ENCODE measurements at regions not wholly inside any gene's neighbourhood (a gene's known extent, or its start where the extent isn't known, plus 50 kb on each side); places are given as distances from the start of the nearest gene placed in this dataset.

- DNase-seq = no peak
- intact Hi-C loops (cut with DNase I) = no loop called here
These were observed 65.7 kb downstream of the TMEM18 start for GRCh38 chr2:611519-611918.

DNA sequence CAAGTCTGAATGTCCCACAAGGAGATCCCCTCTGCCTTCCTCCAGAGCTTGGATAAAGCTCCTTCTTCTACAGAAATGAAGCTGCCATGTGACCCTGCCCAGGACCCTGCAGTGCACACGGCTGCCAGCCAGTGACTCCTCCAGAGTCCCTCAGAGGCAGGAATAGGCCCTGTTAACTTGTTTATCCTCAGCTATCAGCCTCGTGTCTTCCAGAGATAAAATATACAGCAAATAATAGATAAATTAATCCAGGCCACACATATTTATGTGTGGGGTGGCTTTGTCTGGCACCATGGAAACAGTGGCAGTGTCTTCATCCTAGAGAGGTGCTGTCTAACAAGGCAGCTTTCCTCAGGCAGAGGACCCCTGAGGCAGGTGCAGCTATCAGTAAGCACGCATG is 66.7 kb downstream of the TMEM18 start:
- no peak for DNase-seq
- intact Hi-C loops (cut with DNase I) = no loop called here

DNA sequence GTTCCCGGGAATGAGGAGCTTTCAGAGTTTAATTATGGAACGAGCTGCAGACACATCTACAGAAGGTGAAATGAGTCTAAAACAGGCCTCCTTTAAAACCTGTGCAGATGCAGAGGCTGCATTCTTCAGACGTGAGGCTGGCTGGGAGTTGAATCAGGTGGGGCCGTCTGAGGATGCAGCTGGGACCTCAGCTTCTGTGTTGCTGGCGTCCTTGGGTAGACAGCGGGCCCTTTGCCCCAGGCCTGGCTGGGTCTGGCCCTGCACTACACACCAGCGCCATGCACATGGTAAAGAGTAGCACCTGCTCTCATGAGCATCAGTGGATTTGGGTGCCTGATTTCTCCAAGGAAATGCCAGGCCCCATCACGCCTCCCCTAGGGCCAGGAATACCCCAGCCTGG is 67.3 kb downstream of the TMEM18 start:
- DNase-seq = no peak
- intact Hi-C loops (cut with DNase I) = no loop called here

GRCh38 chr2:609449-609848 is 67.8 kb downstream of the TMEM18 start:
- DNase-seq = no peak
- intact Hi-C loops (cut with DNase I) = no loop called here

GRCh38 chr2:608711-609110 is 68.5 kb downstream of the TMEM18 start:
- intact Hi-C loops (cut with DNase I) = no loop called here
- DNase-seq = no peak

GRCh38 chr2:608297-608696 is 68.9 kb downstream of the TMEM18 start:
- intact Hi-C loops (cut with DNase I) = no loop called here
- no peak for DNase-seq

DNA sequence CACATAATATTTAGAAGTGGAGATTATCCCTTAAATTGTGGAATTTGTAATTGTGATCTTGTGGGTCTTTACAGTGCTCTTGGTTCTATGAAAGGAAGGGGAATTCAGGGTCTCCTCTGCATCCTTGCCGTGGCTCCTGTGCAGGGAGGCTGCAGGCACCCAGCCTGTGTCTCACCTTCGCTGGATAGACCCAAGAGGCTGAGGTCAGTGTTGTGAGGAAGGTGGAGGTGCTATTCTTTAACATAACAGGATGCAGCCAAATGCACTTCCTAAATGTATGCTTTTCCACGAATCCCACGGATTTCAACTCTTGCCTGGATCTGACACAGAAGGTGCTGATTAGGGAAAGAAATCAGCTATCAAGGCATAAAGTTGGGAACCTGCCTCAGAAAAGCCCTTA is 69.5 kb downstream of the TMEM18 start:
- intact Hi-C loops (cut with DNase I) = no loop called here
- no peak for DNase-seq

- intact Hi-C loops (cut with DNase I) = no loop called here
- DNase-seq = no peak
These were observed 70.0 kb downstream of the TMEM18 start for GRCh38 chr2:607172-607571.

GRCh38 chr2:605674-606608 is 71.3 kb downstream of the TMEM18 start:
- intact Hi-C loops (cut with DNase I) = no loop called here
- peak in 1 of 10 donors; percentile 60 for DNase-seq

- DNase-seq = no peak
- intact Hi-C loops (cut with DNase I) = no loop called here
These were observed 72.2 kb downstream of the TMEM18 start for GRCh38 chr2:604854-605524.

- intact Hi-C loops (cut with DNase I) = no loop called here
These were observed 72.8 kb downstream of the TMEM18 start for GRCh38 chr2:604385-604784.

GRCh38 chr2:603869-604268 is 73.3 kb downstream of the TMEM18 start:
- DNase-seq = peak in 2 of 10 donors; percentile 50 to 85
- intact Hi-C loops (cut with DNase I) = no loop called here

More at GRCh38 chr2:604385-604784, 72.8 kb downstream of the TMEM18 start:
- peak in 1 of 10 donors; percentile 54 for DNase-seq

DNA sequence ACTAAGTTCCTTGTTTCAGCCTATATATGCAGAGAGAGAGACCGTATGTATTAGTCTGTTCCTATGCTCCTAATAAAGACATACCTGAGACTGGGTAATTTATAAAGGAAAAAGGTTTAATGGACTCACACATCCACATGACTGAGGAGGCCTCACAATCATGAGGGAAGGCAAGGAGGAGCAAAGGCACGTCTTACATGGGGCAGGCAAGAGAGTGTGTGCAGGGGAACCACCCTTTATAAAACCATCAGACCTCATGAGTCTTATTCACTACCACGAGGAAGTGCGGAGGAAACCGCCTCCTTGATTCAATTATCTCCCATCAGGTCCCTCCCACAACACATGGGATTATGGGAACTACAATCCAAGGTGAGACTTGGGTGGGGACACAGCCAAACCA is 73.8 kb downstream of the TMEM18 start:
- DNase-seq = no peak
- intact Hi-C loops (cut with DNase I) = no loop called here

DNA sequence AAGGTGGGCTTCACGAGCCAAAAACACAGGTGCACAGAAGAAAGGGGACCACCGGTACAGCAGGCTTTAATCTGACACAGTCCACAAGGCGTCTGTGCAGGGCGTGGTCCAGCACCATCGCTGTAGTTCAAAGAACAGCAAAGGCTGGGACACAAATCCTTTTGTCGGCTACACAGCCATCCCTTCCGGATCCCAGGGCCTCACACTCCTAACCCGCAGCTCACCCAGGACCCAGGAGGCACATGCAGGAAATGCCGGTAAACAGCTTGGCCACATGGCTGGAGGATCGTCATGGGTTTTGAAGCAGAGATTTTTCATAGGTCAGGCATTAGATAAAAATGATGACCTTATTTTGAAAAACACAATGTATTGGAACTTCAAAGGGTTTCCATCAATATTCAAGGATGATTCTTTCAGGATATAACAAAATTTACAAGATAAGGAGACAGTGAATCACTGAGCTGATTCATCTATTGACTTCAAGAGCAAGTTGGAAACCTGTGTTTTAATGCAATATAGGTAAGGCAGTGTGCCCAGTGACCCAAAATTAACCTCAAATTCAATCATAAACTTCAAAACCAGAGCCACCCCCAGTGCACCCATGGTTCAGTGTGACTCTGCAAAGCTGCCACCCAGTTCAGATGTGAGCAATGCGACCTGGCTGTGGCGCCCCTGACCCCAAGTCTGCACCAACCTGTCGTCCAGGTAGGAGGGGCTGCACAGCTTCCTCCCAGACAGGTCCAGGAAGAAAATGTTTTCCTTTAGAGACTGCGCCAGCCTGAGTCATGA is 74.4 kb downstream of the TMEM18 start:
- intact Hi-C loops (cut with DNase I) = no loop called here
- no peak for DNase-seq

DNA sequence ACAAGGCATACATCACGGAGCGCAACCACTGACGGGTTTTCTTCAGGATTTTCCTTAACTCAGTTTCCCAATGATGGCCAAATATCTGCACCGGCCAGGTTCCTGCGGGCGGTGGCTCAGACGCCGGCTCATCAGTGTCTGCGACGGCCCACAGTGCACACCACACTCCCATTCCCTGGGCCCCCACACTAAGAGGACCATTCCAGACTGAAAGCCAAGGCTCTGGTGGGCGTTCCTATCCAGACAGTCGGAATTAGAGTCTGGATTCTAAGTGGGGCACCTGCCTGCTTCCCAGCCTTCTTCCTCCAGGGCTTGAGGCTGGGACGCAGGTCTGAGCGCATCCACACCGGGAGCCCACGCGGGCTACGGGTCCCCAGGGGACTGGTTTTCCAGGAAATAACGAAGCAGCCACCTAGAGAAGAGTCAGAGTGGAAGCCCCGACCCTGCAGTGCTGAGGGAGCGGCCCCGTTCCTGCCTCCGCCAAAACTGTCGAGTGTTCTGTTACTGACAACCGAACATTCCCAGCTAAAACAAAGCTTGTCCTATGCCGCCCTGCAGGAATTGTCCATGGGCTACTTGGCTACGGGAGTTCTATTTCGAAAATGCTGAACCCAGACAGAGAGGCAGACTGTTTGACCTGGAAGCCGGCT is 75.3 kb downstream of the TMEM18 start:
- intact Hi-C loops (cut with DNase I) = no loop called here
- DNase-seq = no peak

DNA sequence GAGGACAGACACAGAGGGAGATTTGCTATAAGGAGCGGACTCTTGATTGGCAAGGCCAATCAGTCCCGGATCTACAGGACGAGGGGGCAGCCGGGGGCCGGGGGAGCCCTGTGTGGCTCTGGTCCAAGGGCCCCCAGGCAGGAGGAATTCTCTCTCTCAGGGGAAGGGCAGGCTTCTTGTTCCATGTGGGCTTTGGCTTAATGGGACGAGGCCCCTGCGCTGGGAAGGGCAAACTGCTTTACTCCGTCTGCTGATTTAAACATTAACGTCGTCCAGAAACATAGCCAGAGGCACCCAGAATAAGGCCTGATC is 75.9 kb downstream of the TMEM18 start:
- intact Hi-C loops (cut with DNase I) = no loop called here
- peak in 2 of 10 donors; percentile 45 to 54 for DNase-seq

DNA sequence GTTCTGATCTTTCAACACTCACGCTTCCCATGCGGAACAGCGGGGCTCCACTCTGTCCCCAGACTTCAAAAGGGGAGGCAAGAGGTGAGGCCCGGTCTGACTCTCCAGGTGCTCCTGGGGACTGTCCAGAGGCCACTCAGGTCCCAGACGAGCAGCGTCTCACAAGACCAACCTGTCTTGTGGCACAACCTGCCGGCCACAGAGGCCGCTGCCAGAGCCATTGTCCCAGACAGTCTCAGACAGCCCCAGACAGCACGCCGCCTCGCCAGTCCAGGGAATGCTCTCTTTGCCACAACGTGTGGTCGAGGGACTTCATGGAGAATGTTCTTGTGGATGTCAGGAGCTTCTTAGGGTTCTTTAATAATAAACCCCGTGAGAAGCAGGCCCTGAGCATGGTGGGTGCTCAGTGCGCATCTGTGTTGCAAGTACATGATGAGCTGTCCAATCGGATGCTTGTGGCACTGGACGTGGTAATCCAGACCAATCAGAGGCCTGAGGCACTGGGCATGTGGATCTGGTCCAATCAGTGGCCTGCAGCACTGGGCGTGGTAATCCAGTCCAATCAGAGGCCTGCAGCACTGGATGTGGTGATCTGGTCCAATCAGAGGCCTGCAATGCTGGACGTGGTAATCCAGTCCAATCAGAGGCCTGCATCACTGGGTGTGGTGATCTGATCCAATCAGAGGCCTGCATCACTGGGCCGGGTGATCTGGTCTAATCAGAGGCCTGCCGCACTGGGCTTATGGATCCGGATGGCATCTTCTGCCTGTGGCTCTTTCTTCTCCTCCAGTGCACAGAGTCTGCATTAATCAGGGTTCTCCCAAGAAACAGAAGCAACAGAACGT is 76.4 kb downstream of the TMEM18 start:
- DNase-seq = peak in 2 of 10 donors; percentile 37 to 44
- intact Hi-C loops (cut with DNase I) = no loop called here

GRCh38 chr2:599601-600000 is 77.6 kb downstream of the TMEM18 start:
- DNase-seq = peak in 1 of 10 donors; percentile 32
- intact Hi-C loops (cut with DNase I) = no loop called here

DNA sequence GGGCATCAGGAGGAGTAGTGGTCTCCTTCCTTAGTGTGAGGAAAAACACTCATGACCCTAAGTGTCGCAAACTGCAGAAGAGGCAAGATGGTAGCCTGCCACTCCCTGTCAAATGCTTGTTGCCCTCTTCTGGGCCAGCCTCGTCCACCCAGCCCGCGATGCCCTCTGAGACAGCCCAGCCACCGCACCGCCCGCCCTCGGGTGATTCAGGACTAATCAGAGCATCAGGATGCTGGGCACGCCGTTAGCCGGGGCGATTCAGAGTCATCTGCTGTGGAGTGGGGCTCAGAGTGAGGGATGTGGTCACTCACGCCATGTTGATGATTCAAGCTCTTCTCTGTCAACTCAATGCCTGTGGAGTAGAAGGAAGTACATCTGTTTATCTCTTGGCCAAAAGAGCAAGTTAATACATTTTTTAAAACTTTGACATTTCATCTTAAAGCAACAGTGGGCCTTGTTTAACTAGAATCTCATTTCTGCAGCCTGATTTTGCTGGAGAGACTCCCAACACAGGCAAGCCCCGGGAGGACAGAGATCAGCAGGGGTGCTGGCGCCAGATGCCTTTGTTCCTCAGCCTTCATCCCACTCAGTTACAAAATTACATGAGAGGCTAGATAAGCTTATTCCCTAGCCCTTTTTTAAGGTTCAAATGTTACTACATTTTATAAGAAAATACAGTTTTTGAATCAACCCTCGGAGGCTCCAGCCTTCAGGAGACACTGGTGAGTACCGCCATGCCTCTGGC is 79.0 kb downstream of the TMEM18 start:
- intact Hi-C loops (cut with DNase I) = no loop called here
- peak in 2 of 10 donors; percentile 51 to 61 for DNase-seq
